DLD1 (cell line): ENCODE measurements at regions not wholly inside any gene's neighbourhood (a gene's known extent, or its start where the extent isn't known, plus 50 kb on each side); places are given as distances from the start of the nearest gene placed in this dataset.

Source experiments
- in situ Hi-C: cut with HindIII; loops from 2 replicates; pipeline ENCODE4 v1.10.0; 2017; ENCODE audit warnings: low sequenced_read_pairs

GRCh38 chr12:89029961-89030360 is 322.3 kb downstream of the DUSP6 start:
- in situ Hi-C loops, result no loop called here

- in situ Hi-C loops, result no loop called here
Measured at GRCh38 chr12:89024580-89024979, 327.7 kb downstream of the DUSP6 start.

DNA sequence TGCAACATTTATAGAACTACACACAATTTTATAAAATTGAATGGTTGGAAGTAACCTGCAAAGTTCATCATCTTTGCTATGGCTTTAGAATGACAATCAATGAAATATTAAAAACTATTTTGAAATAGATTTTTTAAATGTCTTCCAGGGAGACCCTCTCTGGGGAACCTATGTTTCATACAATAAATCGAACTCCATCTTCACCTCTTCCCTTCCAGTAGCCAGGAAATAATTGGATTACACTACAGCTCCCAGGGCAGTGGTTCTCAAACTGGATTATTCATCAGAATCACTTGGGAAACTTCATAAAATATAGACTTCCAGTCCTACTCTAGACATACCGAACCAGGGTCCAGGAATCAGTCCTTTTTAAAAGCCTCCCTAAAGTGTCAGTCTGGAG is 328.4 kb downstream of the DUSP6 start:
- in situ Hi-C loops, result no loop called here

GRCh38 chr12:89020689-89021088 is 331.6 kb downstream of the DUSP6 start:
- in situ Hi-C loops, result no loop called here

- in situ Hi-C loops, result no loop called here
Measured at GRCh38 chr12:89020121-89020480, 332.2 kb downstream of the DUSP6 start.

GRCh38 chr12:89019439-89020120 is 332.7 kb downstream of the DUSP6 start:
- in situ Hi-C loops, result no loop called here

- in situ Hi-C loops, result no loop called here
Measured at GRCh38 chr12:89016970-89017778, 335.1 kb downstream of the DUSP6 start.

DNA sequence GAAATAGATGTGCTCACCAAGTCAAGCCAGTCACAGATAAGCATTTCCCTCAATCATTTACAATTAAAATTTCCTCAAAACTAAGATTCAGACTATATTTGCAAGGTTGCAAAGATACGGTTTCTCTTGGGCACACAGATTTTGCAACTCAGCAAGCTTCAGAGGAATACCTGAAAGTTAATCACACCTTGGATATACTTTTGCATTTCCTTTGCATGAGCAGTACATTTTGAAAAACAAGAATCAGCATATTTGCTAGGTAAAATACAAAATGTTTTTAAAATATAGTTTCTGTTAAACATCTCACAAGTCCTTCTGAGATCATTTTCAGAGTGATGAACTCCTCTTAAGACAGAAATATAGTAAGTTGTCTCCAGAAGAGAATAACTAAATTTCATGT is 336.9 kb downstream of the DUSP6 start:
- in situ Hi-C loops, result no loop called here

- in situ Hi-C loops, result no loop called here
Measured at GRCh38 chr12:88998421-88998820, 353.9 kb downstream of the DUSP6 start.

DNA sequence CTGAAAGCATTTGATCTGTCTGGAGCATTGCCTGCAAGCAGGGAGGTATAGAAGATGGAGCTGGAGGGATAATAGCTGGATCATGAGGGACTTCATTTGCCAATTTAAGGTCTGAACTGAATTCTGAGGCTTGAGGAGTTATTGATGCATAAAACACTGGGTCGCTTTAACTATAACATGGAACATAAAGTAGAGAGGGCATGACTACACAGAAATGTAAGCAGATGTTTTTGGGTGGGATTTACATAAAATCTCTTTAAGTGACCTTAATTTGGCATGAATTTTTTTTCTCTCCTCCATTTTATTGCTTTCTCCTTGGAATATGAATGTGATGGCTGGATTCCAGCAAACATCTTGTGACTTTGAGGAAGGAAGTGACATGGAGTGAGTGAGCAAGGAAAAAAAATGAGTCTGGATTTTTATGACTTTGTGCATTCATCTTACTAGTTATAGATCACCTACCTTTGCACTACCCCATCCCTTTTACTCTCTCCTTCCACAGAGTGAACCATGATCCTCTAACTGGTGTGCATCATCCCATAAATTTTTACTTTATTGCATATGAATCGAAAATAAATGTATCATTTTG is 356.0 kb downstream of the DUSP6 start:
- in situ Hi-C loops, result no loop called here

DNA sequence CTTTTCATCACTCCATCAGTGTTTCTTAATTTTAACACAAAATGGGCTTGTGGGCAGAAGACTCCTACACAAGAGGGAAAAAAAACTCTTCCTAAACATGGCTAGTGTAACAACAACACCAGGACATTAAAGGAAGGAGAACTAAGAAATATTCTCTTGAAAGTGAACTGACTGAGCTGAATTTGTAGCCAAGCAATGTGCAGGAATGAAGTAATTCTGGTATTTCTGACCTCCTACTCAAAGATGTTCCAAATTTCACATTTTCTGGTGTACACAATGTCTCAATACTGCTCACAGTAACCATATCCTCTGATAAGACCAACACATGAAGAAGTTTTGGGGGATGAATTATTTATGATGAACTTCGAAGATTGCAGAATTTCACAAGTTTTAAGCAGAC is 357.3 kb downstream of the DUSP6 start:
- in situ Hi-C loops, result no loop called here

DNA sequence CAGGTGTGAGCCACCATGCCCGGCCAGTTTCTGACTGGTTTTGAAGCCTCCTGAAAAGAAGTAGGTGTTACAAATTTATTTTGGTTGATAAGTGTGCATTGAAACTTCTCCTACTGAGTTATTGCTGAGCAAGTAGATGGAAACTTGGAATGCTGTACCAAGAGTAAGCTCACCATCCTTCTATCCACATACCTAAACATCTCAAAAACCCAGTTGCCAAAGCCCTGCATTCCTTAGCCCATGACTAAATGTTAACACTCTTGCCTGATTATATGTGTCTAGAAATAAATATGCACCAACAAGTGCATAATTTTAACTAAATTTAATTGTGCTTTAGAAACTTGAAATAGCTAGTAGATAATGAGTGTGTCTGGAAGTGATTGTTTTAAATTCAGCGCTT is 357.8 kb downstream of the DUSP6 start:
- in situ Hi-C loops, result no loop called here

DNA sequence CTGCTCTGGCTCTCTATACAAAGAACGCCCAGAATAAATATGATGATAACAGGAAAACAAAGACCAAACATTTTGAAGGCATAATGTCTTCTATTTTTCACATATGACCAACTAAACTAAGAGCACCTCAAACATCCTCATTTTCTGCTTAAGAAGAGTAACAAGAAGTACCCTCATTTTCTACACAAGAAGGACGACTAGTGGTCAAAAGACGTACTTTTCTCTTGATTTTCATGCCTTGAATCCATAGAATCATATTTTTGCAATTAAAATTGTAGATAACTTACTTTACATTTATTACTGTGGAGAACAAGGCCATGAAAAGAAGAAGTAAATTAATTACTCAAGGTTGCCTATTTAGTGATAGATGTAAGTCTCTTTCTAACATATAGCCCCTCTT is 358.6 kb downstream of the DUSP6 start:
- in situ Hi-C loops, result no loop called here

DNA sequence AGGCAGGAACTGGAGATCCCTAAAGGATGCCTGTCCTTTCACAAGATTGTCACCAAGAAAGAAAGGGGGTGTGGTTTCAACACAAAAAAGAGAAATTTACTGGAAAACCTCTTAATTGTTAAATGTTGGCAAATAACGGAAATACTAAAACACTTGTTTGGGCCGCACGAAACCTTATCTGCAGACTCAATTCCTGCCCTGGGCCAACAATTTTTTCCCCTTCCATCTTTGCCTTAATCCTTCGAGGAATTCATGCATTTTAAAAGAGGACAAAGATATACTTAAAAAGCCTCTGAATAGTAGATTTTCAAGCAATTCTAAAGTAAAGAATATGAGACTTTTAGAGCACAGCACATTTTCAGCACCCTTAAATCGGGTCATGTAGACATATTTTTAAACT is 366.2 kb downstream of the DUSP6 start:
- in situ Hi-C loops, result no loop called here

DNA sequence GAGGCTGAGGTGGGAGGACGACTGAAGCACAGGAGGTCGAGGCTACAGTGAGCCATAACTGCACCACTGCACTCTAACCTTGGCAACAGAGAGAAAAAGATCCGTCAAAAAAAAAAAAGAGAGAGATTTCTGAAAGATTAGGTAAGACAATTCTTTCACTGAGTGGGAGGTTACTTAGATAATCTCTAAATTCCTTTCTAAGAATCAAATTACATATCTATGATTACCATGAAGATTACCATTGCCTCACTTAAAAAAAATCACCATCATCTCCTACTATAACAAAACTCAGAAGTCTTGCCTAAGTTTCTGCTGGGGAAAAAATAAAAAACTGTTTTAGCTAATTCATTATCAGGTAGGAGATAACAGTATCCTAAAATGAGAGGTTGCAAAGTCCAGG is 366.7 kb downstream of the DUSP6 start:
- in situ Hi-C loops, result no loop called here

DNA sequence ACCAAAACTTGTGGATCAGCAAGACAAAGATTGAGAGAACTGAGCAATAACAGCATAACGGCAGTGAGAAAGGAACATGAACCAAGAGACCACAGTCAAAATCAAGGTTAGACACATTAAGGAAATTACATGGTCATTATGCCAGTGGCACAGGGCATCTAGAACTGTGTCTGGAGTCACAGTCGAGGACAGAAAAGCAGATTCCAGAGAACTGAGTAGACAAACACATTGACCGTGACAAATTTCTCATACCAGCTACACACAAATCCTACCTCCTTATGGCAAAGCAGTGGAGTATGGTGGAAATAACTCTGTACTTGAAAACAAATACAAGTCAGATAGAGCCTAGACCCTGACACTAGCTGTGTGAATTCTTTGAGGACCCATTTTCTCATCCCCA is 367.3 kb downstream of the DUSP6 start:
- in situ Hi-C loops, result no loop called here

GRCh38 chr12:88982694-88983093 is 369.6 kb downstream of the DUSP6 start:
- in situ Hi-C loops, result no loop called here

- in situ Hi-C loops, result no loop called here
Measured at GRCh38 chr12:88977115-88977514, 375.2 kb downstream of the DUSP6 start.

GRCh38 chr12:88973998-88974397 is 378.3 kb downstream of the DUSP6 start:
- in situ Hi-C loops, result no loop called here

- in situ Hi-C loops, result no loop called here
Measured at GRCh38 chr12:88970740-88971139, 381.6 kb downstream of the DUSP6 start.

DNA sequence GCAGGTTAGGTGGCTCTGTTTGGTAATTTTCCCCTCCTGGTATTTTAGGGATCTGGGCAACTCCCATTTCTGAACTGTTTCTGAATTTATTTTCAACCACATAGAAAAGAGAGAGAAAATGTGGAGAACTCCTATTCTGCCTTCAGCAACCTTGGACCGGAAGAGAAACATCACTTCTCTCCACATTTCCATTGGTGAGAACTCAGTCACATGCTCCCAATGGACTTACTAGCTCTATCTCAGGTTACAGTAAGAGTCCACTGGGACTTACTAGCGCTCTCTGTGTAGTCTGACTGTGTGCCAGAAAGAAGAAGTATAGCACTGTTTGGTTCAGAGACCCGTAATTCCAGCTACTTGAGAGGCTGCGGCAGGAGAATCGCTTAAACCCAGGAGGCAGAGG is 383.2 kb downstream of the DUSP6 start:
- in situ Hi-C loops, result no loop called here

GRCh38 chr12:88960213-88960878 is 380.1 kb upstream of the KITLG start:
- in situ Hi-C loops, result no loop called here
